ENCODE measurements at regions not wholly inside any gene's neighbourhood (a gene's known extent, or its start where the extent isn't known, plus 50 kb on each side); places are given as distances from the start of the nearest gene placed in this dataset.

- DNase-seq: no peak
Observed at GRCh38 chr5:155068616-155069100, 55.1 kb downstream of the KIF4B start.

- DNase-seq: no peak
Observed at GRCh38 chr5:155069961-155070360, 56.4 kb downstream of the KIF4B start.

- DNase-seq: no peak
Observed at GRCh38 chr5:155070781-155071180, 57.2 kb downstream of the KIF4B start.

- DNase-seq: no peak
Observed at GRCh38 chr5:155076379-155076778, 62.8 kb downstream of the KIF4B start.

GRCh38 chr5:155079698-155080097, 66.1 kb downstream of the KIF4B start:
- no peak for DNase-seq

- DNase-seq: no peak
Observed at GRCh38 chr5:155080721-155081120, 67.2 kb downstream of the KIF4B start.

GRCh38 chr5:155081618-155082017, 68.1 kb downstream of the KIF4B start:
- no peak for DNase-seq

- no peak for DNase-seq
Observed at GRCh38 chr5:155082401-155082800, 68.8 kb downstream of the KIF4B start.

GRCh38 chr5:155085282-155085989, 71.9 kb downstream of the KIF4B start:
- no peak for DNase-seq

- no peak for DNase-seq
Observed at GRCh38 chr5:155087036-155087435, 73.5 kb downstream of the KIF4B start.

GRCh38 chr5:155088811-155089210, 75.3 kb downstream of the KIF4B start:
- DNase-seq: no peak

GRCh38 chr5:155089643-155090042, 76.1 kb downstream of the KIF4B start:
- no peak for DNase-seq

- DNase-seq: no peak
Observed at GRCh38 chr5:155091063-155091648, 77.6 kb downstream of the KIF4B start.

- DNase-seq: no peak
Observed at GRCh38 chr5:155091768-155092717, 78.5 kb downstream of the KIF4B start.

- no peak for DNase-seq
Observed at GRCh38 chr5:155094455-155094854, 80.9 kb downstream of the KIF4B start.

GRCh38 chr5:155097995-155098394, 84.4 kb downstream of the KIF4B start:
- DNase-seq: no peak

GRCh38 chr5:155098433-155098832, 84.9 kb downstream of the KIF4B start:
- DNase-seq: no peak

GRCh38 chr5:155101697-155102096, 88.1 kb downstream of the KIF4B start:
- DNase-seq: no peak

- DNase-seq: no peak
Observed at GRCh38 chr5:155103146-155103545, 89.6 kb downstream of the KIF4B start.

- no peak for DNase-seq
Observed at GRCh38 chr5:155104441-155104840, 90.9 kb downstream of the KIF4B start.

GRCh38 chr5:155106221-155106620, 92.7 kb downstream of the KIF4B start:
- DNase-seq: no peak

GRCh38 chr5:155113888-155114287, 100.3 kb downstream of the KIF4B start:
- no peak for DNase-seq

GRCh38 chr5:155114655-155115054, 101.1 kb downstream of the KIF4B start:
- no peak for DNase-seq

Data from NCI-H1694 (cell line).